HK-2 (cell line): ENCODE measurements at regions not wholly inside any gene's neighbourhood (a gene's known extent, or its start where the extent isn't known, plus 50 kb on each side); places are given as distances from the start of the nearest gene placed in this dataset.
"Not testable (repeated sequence)": the region's sequence is repeated elsewhere in the genome, so short reads cannot be mapped to it uniquely, and the experiment has no call there.

Experiments
- DNase-seq: peaks from one replicate; pipeline ENCODE4 v3.0.0-alpha.2; 2018; ENCODE audit not compliant: unreplicated experiment

GRCh38 chr7:125468855-125469174 lies 539.2 kb upstream of the POT1 start:
- DNase-seq = no peak

GRCh38 chr7:125467996-125468854 lies 538.6 kb upstream of the POT1 start:
- DNase-seq = no peak

- DNase-seq = no peak
These were observed 535.9 kb upstream of the POT1 start for GRCh38 chr7:125465527-125465926.

DNA sequence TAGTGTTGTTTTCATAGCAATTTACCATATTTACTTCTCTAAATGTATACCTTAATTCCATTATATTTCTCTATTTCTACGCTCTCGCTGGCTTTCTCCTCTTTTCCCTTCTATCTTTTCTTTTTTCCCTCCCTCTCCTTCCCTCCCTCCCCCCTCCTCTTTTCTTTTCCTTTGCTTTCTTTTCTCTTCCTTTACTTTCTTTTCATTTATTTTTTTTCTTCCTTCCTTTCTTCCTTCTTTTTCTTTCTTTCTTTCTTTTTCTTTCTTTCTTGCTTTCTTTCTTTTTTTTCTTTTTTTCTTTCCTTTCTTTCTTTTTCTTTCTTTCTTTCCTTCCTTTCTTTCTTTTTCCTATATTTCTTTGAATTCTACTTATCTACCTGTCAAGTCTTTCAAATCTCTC lies 533.0 kb upstream of the POT1 start:
- DNase-seq = no peak

DNA sequence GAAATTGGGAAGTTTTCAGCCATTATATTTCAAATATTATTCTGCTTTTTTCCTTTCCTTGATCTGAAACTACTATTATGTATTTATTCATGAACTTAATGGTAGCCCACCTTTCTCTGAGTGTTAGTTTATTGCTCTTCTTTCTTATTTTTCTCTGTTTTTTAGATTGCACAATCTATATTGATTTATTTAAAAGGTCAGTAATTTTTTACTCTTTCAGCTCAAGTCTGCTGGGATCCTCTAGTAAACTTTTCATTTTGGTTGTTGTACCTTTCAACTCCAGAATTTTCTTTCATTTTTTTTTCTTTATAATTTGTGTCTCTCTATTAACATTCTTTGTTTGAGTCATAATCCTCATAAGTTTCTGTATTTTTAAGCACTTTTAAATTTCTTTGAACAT lies 529.4 kb upstream of the POT1 start:
- no peak for DNase-seq

DNA sequence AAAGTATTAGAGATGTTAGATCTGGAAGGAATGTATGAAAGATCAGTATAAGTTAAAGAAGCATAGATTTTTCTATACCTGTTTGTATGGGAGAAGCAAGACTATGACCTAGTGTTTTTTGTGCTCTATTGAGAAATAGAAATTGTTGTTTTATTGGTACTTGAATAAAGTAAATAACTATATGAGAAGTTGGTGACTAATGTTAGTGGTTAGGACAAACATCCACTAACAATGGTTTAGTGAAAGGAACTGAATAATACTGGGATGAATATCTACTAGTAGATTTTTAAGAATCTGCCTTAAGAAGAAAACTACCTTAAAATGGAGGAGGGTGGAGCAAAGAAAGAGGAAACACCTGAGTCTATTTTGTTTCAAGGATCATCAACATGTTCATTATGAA lies 521.1 kb upstream of the POT1 start:
- DNase-seq = no peak

GRCh38 chr7:125445836-125446235 lies 516.2 kb upstream of the POT1 start:
- DNase-seq = no peak

- no peak for DNase-seq
These were observed 515.2 kb upstream of the POT1 start for GRCh38 chr7:125444864-125445263.

DNA sequence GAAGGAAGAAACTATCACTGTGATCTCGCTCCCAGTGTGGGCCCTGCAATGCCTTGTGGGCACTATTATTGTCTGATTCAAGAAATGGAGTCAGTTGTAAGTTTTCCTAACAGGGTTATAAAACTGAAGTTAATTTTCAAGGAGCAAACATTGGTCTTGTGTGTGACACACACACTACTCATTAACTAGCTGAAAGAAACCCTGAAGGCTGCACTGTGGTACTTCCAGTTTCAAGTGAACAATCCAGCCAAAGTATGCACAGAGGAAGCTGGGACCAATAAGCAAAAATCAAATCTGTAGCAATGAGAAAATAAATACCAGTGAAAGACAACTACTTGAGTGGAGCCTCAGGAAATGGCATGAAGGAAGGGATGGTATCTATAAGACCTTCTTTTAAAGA lies 506.6 kb upstream of the POT1 start:
- peak; percentile 5 for DNase-seq

- no peak for DNase-seq
These were observed 501.7 kb upstream of the POT1 start for GRCh38 chr7:125431349-125431748.

- no peak for DNase-seq
These were observed 500.4 kb upstream of the POT1 start for GRCh38 chr7:125430013-125430412.

GRCh38 chr7:125427676-125428075 lies 498.1 kb upstream of the POT1 start:
- no peak for DNase-seq

- no peak for DNase-seq
These were observed 495.9 kb upstream of the POT1 start for GRCh38 chr7:125425506-125425905.

- no peak for DNase-seq
These were observed 495.1 kb upstream of the POT1 start for GRCh38 chr7:125424721-125425120.

DNA sequence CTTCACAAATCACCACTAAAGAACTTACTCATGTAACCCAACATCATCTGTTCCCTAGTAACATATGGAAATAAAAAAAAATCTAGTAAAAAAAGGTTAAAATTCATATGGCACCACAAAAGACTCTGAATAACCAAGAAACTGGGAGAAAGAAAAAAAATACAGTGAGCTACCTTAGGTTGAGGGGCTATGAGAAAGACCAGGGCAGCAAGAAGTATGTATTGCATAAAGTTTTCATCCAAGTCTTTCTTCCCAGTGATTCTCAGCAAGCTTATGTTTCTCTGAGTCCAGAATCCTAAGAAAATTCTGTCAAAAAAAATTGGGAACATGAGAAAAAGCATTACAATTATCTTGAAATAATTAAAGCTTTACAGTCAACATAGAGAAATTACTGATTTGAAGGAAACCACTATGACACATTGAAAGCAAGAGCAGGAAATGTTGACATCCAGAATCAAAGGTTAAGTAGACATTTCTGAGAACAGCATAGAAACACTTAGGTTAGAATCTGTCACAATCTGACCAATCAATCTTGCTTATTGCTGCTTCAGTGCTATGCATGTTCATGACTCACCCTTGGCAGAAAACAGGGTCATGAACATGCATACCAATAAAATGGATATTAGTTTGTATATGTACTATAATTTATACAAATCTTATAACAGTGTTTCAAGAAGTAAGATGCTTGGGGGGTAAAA lies 494.0 kb upstream of the POT1 start:
- DNase-seq = no peak

DNA sequence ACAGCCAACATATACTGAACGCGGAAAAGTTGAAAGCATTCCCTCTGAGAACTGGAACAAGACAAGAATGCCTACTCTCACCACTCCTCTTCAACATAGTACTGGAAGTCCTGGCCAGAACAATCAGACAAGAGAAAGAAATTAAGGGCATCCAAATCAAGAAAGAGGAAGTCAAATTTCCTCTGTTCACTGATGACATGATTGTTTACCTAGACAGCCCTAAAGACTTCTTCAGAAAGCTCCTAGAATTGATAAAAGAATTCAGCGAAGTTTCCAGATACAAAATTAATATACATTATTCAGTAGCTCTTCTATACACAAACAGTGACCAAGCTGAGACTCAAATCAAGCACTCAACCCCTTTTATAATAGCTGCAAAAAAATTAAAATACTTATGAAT lies 491.8 kb upstream of the POT1 start:
- not testable (repeated sequence) for DNase-seq

DNA sequence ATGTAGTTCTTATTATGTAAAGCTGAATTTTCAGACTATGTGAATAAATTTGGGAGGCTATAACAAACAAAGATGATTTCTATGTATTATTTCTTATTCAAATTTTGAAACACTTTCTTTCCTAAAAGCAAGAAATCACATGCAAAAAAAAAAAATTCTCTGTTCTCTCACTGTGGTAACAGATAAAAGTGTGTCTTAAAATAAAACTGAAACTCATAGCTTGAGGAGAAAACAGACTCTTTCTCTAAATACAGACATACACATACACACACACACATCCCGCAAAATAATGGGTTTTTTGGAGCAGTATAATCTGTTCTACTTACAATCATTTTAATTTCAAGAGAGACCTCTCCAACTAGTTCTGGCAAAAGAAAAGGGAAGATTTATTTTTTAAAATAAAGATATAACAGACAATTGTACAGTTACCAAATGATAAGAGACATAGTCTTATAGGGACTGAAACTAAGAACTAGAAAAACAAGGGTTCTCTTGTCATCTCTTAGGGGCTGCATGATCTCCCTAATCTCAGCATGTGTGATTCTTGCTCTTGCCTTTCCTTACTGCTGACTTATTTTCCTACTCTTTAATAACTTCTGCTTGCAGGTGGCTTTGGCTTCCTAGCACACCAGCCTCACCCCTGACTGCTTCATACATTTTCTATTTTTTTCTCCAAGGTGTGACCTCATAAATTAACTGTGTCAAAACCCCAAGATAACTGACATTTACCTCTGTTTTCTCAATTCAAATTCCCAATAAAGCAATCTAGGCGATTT lies 483.5 kb upstream of the POT1 start:
- DNase-seq = no peak

DNA sequence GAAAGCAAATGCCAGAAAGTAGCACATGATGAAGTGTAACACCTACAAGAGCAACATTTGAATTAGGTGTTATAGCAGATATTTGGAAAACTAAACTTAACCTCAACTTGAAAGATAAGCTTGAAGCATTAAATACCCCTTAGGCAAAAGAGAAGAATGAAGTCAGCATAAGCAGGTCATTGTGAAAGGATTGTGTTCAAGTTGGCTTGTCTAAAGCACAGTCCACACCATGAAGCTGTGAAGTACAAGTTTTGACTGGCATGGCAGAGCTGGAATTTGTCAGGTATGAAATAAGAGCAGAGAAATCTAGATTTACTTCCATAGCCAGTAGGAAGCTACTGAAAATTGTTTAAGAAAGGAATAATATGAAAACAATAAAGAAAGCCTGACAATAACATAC lies 480.3 kb upstream of the POT1 start:
- no peak for DNase-seq

- no peak for DNase-seq
These were observed 476.5 kb upstream of the POT1 start for GRCh38 chr7:125406111-125406510.

GRCh38 chr7:125399408-125399807 lies 469.8 kb upstream of the POT1 start:
- no peak for DNase-seq

DNA sequence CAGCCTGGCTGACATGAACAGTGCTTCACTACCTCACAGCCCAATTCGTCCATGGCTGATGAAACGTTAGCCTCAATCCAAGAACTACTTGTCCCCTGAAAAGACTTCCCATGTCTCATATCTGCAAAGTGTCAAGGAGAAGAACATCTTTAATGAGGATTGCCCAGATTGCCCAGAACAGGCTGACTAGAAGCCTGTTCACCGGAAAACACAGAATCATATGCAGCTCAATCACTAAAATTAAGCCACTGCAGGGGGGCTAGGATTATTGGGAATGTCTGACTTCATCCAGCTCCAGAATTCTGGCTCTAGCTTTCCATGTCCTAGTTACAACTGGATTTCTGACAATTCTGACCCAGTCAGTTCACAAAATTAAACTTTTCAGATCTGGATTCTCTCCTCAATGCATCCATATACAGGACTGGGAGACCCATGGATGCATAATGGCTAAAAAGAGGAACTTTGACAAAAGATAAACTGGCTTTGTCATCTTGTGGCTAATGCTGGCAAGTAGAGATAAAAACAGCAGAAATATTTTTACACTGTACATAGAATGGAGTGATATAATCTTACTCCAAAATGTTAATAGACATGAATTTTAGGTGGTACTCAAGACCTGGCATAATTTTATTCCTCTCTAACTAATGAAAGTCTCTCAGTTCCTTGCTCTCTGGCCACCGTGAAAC lies 467.0 kb upstream of the POT1 start:
- DNase-seq = no peak

DNA sequence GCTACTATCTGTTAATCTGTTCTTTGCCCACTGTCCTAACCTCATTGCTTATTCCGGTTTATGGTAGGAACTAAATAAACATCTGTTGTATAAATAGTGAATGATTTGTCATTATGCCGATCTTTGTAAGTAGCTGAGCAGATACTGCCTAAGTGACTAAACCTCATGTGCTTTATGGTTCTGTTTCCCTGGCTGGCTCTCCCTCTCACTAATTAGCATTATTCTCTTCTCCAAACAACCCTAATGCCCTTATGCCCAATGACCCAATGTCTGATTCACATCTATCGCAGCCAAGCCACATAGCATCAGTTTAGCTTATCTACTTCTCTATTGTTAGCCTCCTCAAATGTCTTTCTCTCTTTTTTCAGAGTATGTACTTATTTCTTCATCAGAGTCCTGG lies 462.3 kb upstream of the POT1 start:
- DNase-seq = no peak
